A673 (cell line): ENCODE measurements at regions not wholly inside any gene's neighbourhood (a gene's known extent, or its start where the extent isn't known, plus 50 kb on each side); places are given as distances from the start of the nearest gene placed in this dataset.

Experiments used
- CTCF ChIP-seq: fragments of 300-800, 200-600 bp; sonication (generic); conservative IDR thresholded peaks from 2 replicates; pipeline ENCODE4 v1.5.1; 2017; ENCODE audit warnings: low read depth, mild to moderate bottlenecking, antibody characterized with exemption, low read length, moderate library complexity, mixed read lengths
- EZH2 ChIP-seq: fragments of 200-600 bp; sonication (generic); IDR thresholded peaks from 2 replicates; pipeline ENCODE4 v1.6.1; 2017; ENCODE audit warnings: borderline replicate concordance, low read depth, mild to moderate bottlenecking, mixed read lengths, antibody characterized with exemption, low read length; ENCODE audit not compliant: poor library complexity, severe bottlenecking

GRCh38 chr9:20240498-20240897 is 381.8 kb downstream of the MLLT3 start:
- TF ChIP-seq EZH2 = no peak
- no peak for TF ChIP-seq CTCF
